Mucosa of descending colon (tissue), 3 donors: ENCODE measurements at regions not wholly inside any gene's neighbourhood (a gene's known extent, or its start where the extent isn't known, plus 50 kb on each side); places are given as distances from the start of the nearest gene placed in this dataset.

Experiments used
- ATAC-seq: fragments of 200-7000 bp; cut with Tn5 transposase; one replicate; pipeline ENCODE4 v1.9.1; 2020; ENCODE audit warnings: mild to moderate bottlenecking, moderate library complexity
- DNase-seq, 3 donors: peaks; one replicate each; pipeline ENCODE4 v3.0.0-alpha.2; 2020
- H3K36me3 ChIP-seq: fragments of 200-600 bp; one replicate; pipeline ENCODE4 v1.8.0; 2021; ENCODE audit warnings: low read depth, mild to moderate bottlenecking
- H3K4me1 ChIP-seq: fragments of 200-600 bp; one replicate; pipeline ENCODE4 v1.8.0; 2021; ENCODE audit warnings: low read depth, mild to moderate bottlenecking
- H3K4me3 ChIP-seq: fragments of 200-600 bp; one replicate; pipeline ENCODE4 v1.8.0; 2021; ENCODE audit warnings: mild to moderate bottlenecking
- H3K9me3 ChIP-seq: fragments of 200-600 bp; one replicate; pipeline ENCODE4 v1.8.0; 2021; ENCODE audit warnings: mild to moderate bottlenecking
- intact Hi-C, 2 donors: fragments of 100-400 bp; cut with DNase I in 1 of 2; cut with micrococcal nuclease in 1 of 2; formaldehyde crosslinking; loops; one replicate each; pipeline versions ENCODE4 v1.11.0 to v1.11.1; 2022; cut with DNase I, micrococcal nuclease
- TF ChIP-seq, protein P1 (sequence below): fragments of 200-600 bp; IDR thresholded peaks from one replicate; pipeline ENCODE4 v1.8.0; 2022; ENCODE audit warnings: antibody characterized with exemption, mild to moderate bottlenecking
- donor health status: DM: no; HTN: no; CAD: no; lungs with moderate emphysema.
- donor health status: DM: no; HTN: no; CAD: no.
- donor health status: DM: no; HTN: yes; CAD: no.

DNA sequence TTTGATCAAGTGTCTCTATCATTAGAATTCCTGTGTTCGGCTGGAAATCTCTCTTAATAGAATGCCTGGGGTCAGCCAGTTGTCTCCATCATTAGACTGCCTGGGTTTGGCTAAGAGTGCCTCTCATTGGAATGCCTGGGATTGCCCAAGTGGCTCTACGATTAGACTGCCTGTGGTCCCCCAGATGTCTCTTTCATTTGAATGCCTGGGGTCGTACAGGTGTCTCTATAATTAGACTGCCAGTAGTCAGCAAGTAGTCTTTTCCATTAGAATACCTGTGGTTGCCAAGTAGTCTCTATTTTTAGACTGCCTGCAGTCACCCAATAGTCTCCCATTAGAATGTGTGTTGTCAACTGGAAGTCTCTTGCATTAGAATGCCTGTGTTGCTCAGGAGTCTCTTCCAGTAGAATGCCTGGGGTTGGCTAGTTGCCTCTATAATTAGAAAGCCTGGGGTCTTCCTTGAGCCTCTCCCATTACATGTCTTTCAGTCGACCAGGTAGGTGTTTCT lies 1523.2 kb downstream of the UQCRFS1 start:
- Histone ChIP-seq H3K4me3 (no peak overlapping the region), H3K9me3 (peaks cover 65% of the 10 kb centered on the region), H3K36me3 (no peaks in the 10 kb centered on the region), H3K4me1 (no peaks in the 10 kb centered on the region)
- intact Hi-C loops = no loop called here
- ATAC-seq (no peak), DNase-seq (no peak)
- TF ChIP-seq, protein P1, sequence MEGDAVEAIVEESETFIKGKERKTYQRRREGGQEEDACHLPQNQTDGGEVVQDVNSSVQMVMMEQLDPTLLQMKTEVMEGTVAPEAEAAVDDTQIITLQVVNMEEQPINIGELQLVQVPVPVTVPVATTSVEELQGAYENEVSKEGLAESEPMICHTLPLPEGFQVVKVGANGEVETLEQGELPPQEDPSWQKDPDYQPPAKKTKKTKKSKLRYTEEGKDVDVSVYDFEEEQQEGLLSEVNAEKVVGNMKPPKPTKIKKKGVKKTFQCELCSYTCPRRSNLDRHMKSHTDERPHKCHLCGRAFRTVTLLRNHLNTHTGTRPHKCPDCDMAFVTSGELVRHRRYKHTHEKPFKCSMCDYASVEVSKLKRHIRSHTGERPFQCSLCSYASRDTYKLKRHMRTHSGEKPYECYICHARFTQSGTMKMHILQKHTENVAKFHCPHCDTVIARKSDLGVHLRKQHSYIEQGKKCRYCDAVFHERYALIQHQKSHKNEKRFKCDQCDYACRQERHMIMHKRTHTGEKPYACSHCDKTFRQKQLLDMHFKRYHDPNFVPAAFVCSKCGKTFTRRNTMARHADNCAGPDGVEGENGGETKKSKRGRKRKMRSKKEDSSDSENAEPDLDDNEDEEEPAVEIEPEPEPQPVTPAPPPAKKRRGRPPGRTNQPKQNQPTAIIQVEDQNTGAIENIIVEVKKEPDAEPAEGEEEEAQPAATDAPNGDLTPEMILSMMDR = no peak

DNA sequence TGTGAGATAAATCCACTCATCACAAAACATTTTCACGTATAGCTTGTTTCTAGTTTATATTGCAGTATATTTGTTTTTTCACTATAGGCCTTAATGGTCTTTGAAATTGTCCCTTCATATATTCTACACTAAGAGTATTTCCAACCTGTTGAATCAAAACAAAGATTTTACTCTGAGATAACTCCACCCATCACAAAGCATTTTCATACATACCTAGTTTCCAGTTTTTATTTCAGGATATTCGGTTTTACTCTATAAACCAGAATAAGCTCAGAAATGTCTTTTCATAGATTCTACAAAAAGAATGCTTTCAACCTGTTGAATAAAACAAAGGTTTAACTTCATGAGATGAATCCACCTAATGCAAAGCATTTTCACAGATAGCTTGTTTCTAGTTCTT lies 1528.7 kb downstream of the UQCRFS1 start:
- intact Hi-C loops = no loop called here
- ATAC-seq = no peak

DNA sequence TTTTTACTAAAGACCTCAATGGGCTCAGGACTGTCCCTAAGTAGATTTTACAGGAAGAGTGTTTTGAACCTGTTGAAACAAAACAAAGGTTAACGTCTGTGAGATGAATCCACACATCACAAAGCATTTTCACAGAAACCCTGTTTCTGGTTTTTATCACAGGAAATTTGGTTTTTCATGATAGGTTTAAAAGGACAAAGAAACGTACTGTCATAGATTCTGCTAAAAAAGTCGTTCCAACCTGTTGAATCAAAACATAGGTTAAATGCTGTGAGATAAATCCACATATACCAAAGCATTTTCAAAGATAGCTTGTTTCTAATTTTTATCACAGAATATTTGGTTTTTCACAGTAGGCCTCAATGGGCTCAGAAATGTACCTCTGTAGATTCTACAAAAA lies 1531.0 kb downstream of the UQCRFS1 start:
- H3K9me3 ChIP-seq = peaks cover 64% of the 10 kb centered on the region
- H3K36me3 ChIP-seq = no peaks in the 10 kb centered on the region
- TF ChIP-seq, protein P1 = no peak
- no peak for ATAC-seq
- DNase-seq = no peak
- no peaks in the 10 kb centered on the region for H3K4me1 ChIP-seq
- intact Hi-C loops = no loop called here
- H3K4me3 ChIP-seq = no peak overlapping the region

More for the DNA sequence above, 1528.7 kb downstream of the UQCRFS1 start:
- H3K4me3 ChIP-seq = no peak overlapping the region
- H3K36me3 ChIP-seq = no peaks in the 10 kb centered on the region
- H3K9me3 ChIP-seq = peaks cover 66% of the 10 kb centered on the region
- H3K4me1 ChIP-seq = no peaks in the 10 kb centered on the region
- TF ChIP-seq, protein P1 = no peak
- DNase-seq = no peak

DNA sequence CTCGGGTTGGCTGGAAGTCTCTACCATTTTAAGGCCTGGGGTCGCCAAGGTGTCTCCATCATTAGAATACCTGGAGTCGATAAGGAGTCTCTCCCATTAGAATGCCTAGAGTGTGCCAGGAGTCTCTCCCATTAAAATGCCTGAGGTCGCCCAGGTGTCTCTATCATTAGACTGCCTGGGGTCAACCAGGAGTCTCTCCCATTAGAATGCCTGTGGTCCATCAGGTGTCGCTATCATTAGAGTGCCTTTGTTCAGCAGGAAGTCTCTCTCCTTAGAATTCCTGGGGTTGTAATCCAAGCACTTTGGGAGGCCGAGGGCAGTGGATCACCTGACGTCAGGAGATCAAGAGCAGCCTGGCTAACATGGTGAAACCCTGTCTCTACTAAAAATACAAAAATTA lies 1533.0 kb downstream of the UQCRFS1 start:
- no peak overlapping the region for H3K4me3 ChIP-seq

DNA sequence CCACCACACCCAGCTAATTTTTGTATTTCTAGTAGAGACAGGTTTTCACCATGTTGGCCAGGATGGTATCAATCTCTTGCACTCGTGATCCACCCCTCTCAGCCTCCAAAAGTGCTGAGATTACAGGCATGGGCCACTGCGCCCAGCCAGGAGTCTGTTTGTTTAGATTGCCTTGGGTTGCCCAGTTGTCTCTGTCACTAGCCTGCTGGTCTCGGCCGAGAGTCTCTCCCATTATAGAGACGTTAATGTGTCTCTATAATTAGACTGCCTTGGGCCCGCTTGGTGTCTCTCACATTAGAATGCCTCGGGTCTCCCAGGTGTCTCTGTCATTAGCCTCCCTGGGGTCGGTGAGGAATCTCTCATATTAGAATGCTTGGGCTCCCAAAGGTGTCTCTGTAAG lies 1533.6 kb downstream of the UQCRFS1 start:
- TF ChIP-seq, protein P1 = no peak
- Histone ChIP-seq H3K36me3 (no peaks in the 10 kb centered on the region), H3K4me3 (no peak overlapping the region), H3K9me3 (peaks cover 69% of the 10 kb centered on the region), H3K4me1 (no peaks in the 10 kb centered on the region)
- DNase-seq (no peak), ATAC-seq (no peak)
- intact Hi-C loops = no loop called here

More for the DNA sequence above, 1533.0 kb downstream of the UQCRFS1 start:
- ATAC-seq = no peak
- TF ChIP-seq, protein P1 = no peak
- H3K4me1 ChIP-seq = no peaks in the 10 kb centered on the region
- peaks cover 69% of the 10 kb centered on the region for H3K9me3 ChIP-seq
- no peaks in the 10 kb centered on the region for H3K36me3 ChIP-seq
- DNase-seq = no peak
- intact Hi-C loops = no loop called here

DNA sequence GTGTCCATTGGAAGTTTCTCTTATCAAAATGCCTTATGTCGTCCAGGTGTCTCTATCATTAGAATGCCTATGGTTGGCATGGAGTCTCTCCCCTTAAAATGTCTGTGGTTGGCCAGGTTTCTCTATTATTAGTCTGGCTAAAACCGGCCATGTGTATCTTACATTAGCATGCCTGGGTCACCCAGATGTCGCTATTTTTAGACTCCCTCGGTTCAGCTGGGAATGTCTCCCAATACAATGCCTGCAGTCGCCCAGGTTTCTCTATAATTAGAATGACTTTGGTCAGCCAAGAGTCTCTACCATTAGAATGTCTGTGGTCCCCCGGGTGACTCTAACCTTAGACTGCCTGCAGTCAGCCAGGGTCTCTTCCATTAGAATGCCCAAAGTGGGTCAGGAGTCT lies 1536.1 kb downstream of the UQCRFS1 start:
- H3K9me3 ChIP-seq = peaks cover 79% of the 10 kb centered on the region
- ATAC-seq (no peak), DNase-seq (no peak)
- no peaks in the 10 kb centered on the region for H3K4me1 ChIP-seq
- TF ChIP-seq, protein P1 = no peak
- intact Hi-C loops = no loop called here
- H3K36me3 ChIP-seq = no peaks in the 10 kb centered on the region
- no peak overlapping the region for H3K4me3 ChIP-seq
